AG10803 (cell line): ENCODE measurements at regions not wholly inside any gene's neighbourhood (a gene's known extent, or its start where the extent isn't known, plus 50 kb on each side); places are given as distances from the start of the nearest gene placed in this dataset.

Experiments used
- DNase-seq: peaks from one replicate; pipeline ENCODE4 v3.0.0; 2010; ENCODE audit warnings: low read depth
- H3K4me3 ChIP-seq: 2 replicates; pipeline ENCODE4 v1.5.1; 2011; ENCODE audit warnings: mild to moderate bottlenecking, low read length, control low read depth
- CTCF ChIP-seq: conservative IDR thresholded peaks from 2 replicates; pipeline ENCODE4 v1.5.1; 2011; ENCODE audit warnings: mild to moderate bottlenecking, low read length, control low read depth, inconsistent platforms

GRCh38 chr11:42066113-42066512, 606.7 kb upstream of the LRRC4C start:
- no peak for TF ChIP-seq CTCF
- DNase-seq, result no peak
- H3K4me3 ChIP-seq, result no peak overlapping the region

GRCh38 chr11:42074306-42074705, 614.9 kb upstream of the LRRC4C start:
- no peak for DNase-seq
- no peak for TF ChIP-seq CTCF
- no peak overlapping the region for H3K4me3 ChIP-seq

GRCh38 chr11:42075180-42075579, 615.7 kb upstream of the LRRC4C start:
- no peak overlapping the region for H3K4me3 ChIP-seq
- no peak for TF ChIP-seq CTCF
- no peak for DNase-seq

GRCh38 chr11:42077794-42078193, 618.3 kb upstream of the LRRC4C start:
- H3K4me3 ChIP-seq, result no peak overlapping the region
- no peak for DNase-seq
- no peak for TF ChIP-seq CTCF

GRCh38 chr11:42085736-42086135, 626.3 kb upstream of the LRRC4C start:
- no peak for DNase-seq
- TF ChIP-seq CTCF, result no peak
- no peak overlapping the region for H3K4me3 ChIP-seq

- no peak overlapping the region for H3K4me3 ChIP-seq
- TF ChIP-seq CTCF, result no peak
- no peak for DNase-seq
Measured at GRCh38 chr11:42093541-42093940, 634.1 kb upstream of the LRRC4C start.

GRCh38 chr11:42098075-42098474, 638.6 kb upstream of the LRRC4C start:
- TF ChIP-seq CTCF, result no peak
- no peak overlapping the region for H3K4me3 ChIP-seq
- no peak for DNase-seq
